ENCODE measurements at regions not wholly inside any gene's neighbourhood (a gene's known extent, or its start where the extent isn't known, plus 50 kb on each side); places are given as distances from the start of the nearest gene placed in this dataset.

GRCh38 chr20:61131944-61132343 is 120.1 kb upstream of the CDH4 start (continued):
- TF ChIP-seq ATF3 (IDR thresholded peaks at IDR 0.05; ENCODE audit: insufficient read depth, low read depth, low read length) (no peak), SIRT6 (IDR thresholded peaks at IDR 0.05; ENCODE audit: low read length) (no peak), SAP30 (IDR thresholded peaks at IDR 0.05; ENCODE audit: insufficient read depth, insufficient replicate concordance, low read length) (no peak)

Measured in H1 (cell line).